Neuron (in vitro differentiated cells): ENCODE measurements at regions not wholly inside any gene's neighbourhood (a gene's known extent, or its start where the extent isn't known, plus 50 kb on each side); places are given as distances from the start of the nearest gene placed in this dataset.

Experiments used
- H2AFZ ChIP-seq: one replicate; pipeline ENCODE4 v1.6.1; 2013; ENCODE audit warnings: low read depth, mild to moderate bottlenecking, inconsistent platforms, low read length, moderate library complexity
- H3K27me3 ChIP-seq: one replicate; pipeline ENCODE4 v1.6.1; 2013; ENCODE audit warnings: low read length; ENCODE audit not compliant: insufficient read depth
- H3K36me3 ChIP-seq: one replicate; pipeline ENCODE4 v1.6.1; 2013; ENCODE audit warnings: low read length; ENCODE audit not compliant: insufficient read depth
- H3K4me1 ChIP-seq: one replicate; pipeline ENCODE4 v1.6.1; 2013; ENCODE audit warnings: low read length; ENCODE audit not compliant: insufficient read depth
- H3K4me3 ChIP-seq: 2 replicates; pipeline ENCODE4 v1.5.1; 2013; ENCODE audit warnings: mild to moderate bottlenecking, low read length, moderate library complexity
- H3K9me3 ChIP-seq: one replicate; pipeline ENCODE4 v1.6.1; 2013; ENCODE audit warnings: low read length

GRCh38 chr5:7955476-7955875, 86.5 kb downstream of the MTRR start:
- H2AFZ ChIP-seq: no peak overlapping the region
- H3K9me3 ChIP-seq: no peaks in the 10 kb centered on the region
- H3K36me3 ChIP-seq: no peaks in the 10 kb centered on the region
- H3K4me1 ChIP-seq: no peaks in the 10 kb centered on the region
- no peak overlapping the region for H3K4me3 ChIP-seq
- H3K27me3 ChIP-seq: no peaks in the 10 kb centered on the region

- no peaks in the 10 kb centered on the region for H3K27me3 ChIP-seq
- no peaks in the 10 kb centered on the region for H3K36me3 ChIP-seq
- H3K4me3 ChIP-seq: no peak overlapping the region
- H2AFZ ChIP-seq: no peak overlapping the region
- no peaks in the 10 kb centered on the region for H3K9me3 ChIP-seq
- peaks cover 15% of the 10 kb centered on the region for H3K4me1 ChIP-seq
These were observed 88.4 kb downstream of the MTRR start for GRCh38 chr5:7957329-7957728.

GRCh38 chr5:7960142-7960541, 91.2 kb downstream of the MTRR start:
- Histone ChIP-seq H3K36me3 (no peaks in the 10 kb centered on the region), H3K4me3 (no peak overlapping the region), H3K4me1 (peaks cover 15% of the 10 kb centered on the region), H2AFZ (no peak overlapping the region), H3K27me3 (no peaks in the 10 kb centered on the region), H3K9me3 (no peaks in the 10 kb centered on the region)

- Histone ChIP-seq H2AFZ (no peak overlapping the region), H3K9me3 (no peaks in the 10 kb centered on the region), H3K4me3 (no peak overlapping the region), H3K27me3 (no peaks in the 10 kb centered on the region), H3K36me3 (no peaks in the 10 kb centered on the region), H3K4me1 (peaks cover 15% of the 10 kb centered on the region)
These were observed 92.6 kb downstream of the MTRR start for GRCh38 chr5:7961540-7961939.

- Histone ChIP-seq H3K4me3 (no peak overlapping the region), H3K27me3 (no peaks in the 10 kb centered on the region), H3K9me3 (no peaks in the 10 kb centered on the region), H2AFZ (no peak overlapping the region), H3K36me3 (no peaks in the 10 kb centered on the region), H3K4me1 (no peaks in the 10 kb centered on the region)
These were observed 101.9 kb downstream of the MTRR start for GRCh38 chr5:7970816-7971215.

- Histone ChIP-seq H3K4me3 (no peak overlapping the region), H3K4me1 (no peaks in the 10 kb centered on the region), H3K36me3 (no peaks in the 10 kb centered on the region), H3K9me3 (no peaks in the 10 kb centered on the region), H2AFZ (no peak overlapping the region), H3K27me3 (no peaks in the 10 kb centered on the region)
These were observed 107.7 kb downstream of the MTRR start for GRCh38 chr5:7976411-7977190.

- Histone ChIP-seq H3K4me1 (no peaks in the 10 kb centered on the region), H2AFZ (no peak overlapping the region), H3K27me3 (no peaks in the 10 kb centered on the region), H3K4me3 (no peak overlapping the region), H3K36me3 (no peaks in the 10 kb centered on the region), H3K9me3 (no peaks in the 10 kb centered on the region)
These were observed 109.2 kb downstream of the MTRR start for GRCh38 chr5:7978114-7978513.

GRCh38 chr5:7978991-7979390, 110.0 kb downstream of the MTRR start:
- no peaks in the 10 kb centered on the region for H3K4me1 ChIP-seq
- no peaks in the 10 kb centered on the region for H3K36me3 ChIP-seq
- no peak overlapping the region for H3K4me3 ChIP-seq
- H3K9me3 ChIP-seq: no peaks in the 10 kb centered on the region
- no peaks in the 10 kb centered on the region for H3K27me3 ChIP-seq
- no peak overlapping the region for H2AFZ ChIP-seq

GRCh38 chr5:7980881-7981280, 111.9 kb downstream of the MTRR start:
- H3K27me3 ChIP-seq: no peaks in the 10 kb centered on the region
- H3K9me3 ChIP-seq: no peaks in the 10 kb centered on the region
- H3K36me3 ChIP-seq: no peaks in the 10 kb centered on the region
- H2AFZ ChIP-seq: no peak overlapping the region
- H3K4me3 ChIP-seq: no peak overlapping the region
- no peaks in the 10 kb centered on the region for H3K4me1 ChIP-seq

GRCh38 chr5:7983433-7983832, 114.5 kb downstream of the MTRR start:
- Histone ChIP-seq H3K4me1 (no peaks in the 10 kb centered on the region), H3K36me3 (no peaks in the 10 kb centered on the region), H2AFZ (no peak overlapping the region), H3K9me3 (no peaks in the 10 kb centered on the region), H3K27me3 (no peaks in the 10 kb centered on the region), H3K4me3 (no peak overlapping the region)

- no peaks in the 10 kb centered on the region for H3K36me3 ChIP-seq
- H3K4me3 ChIP-seq: no peak overlapping the region
- no peaks in the 10 kb centered on the region for H3K9me3 ChIP-seq
- H2AFZ ChIP-seq: no peak overlapping the region
- no peaks in the 10 kb centered on the region for H3K4me1 ChIP-seq
- H3K27me3 ChIP-seq: no peaks in the 10 kb centered on the region
These were observed 122.3 kb downstream of the MTRR start for GRCh38 chr5:7991125-7991821.

- H3K36me3 ChIP-seq: no peaks in the 10 kb centered on the region
- no peaks in the 10 kb centered on the region for H3K27me3 ChIP-seq
- no peak overlapping the region for H3K4me3 ChIP-seq
- H2AFZ ChIP-seq: no peak overlapping the region
- no peaks in the 10 kb centered on the region for H3K9me3 ChIP-seq
- H3K4me1 ChIP-seq: no peaks in the 10 kb centered on the region
These were observed 126.8 kb downstream of the MTRR start for GRCh38 chr5:7995688-7996294.

GRCh38 chr5:8005416-8005815, 136.5 kb downstream of the MTRR start:
- H3K4me3 ChIP-seq: no peak overlapping the region
- no peaks in the 10 kb centered on the region for H3K4me1 ChIP-seq
- H3K9me3 ChIP-seq: no peaks in the 10 kb centered on the region
- H3K36me3 ChIP-seq: no peaks in the 10 kb centered on the region
- H3K27me3 ChIP-seq: no peaks in the 10 kb centered on the region
- no peak overlapping the region for H2AFZ ChIP-seq
